ENCODE measurements at regions not wholly inside any gene's neighbourhood (a gene's known extent, or its start where the extent isn't known, plus 50 kb on each side); places are given as distances from the start of the nearest gene placed in this dataset.
"Not testable (repeated sequence)": the region's sequence is repeated elsewhere in the genome, so short reads cannot be mapped to it uniquely, and the experiment has no call there.

DNA sequence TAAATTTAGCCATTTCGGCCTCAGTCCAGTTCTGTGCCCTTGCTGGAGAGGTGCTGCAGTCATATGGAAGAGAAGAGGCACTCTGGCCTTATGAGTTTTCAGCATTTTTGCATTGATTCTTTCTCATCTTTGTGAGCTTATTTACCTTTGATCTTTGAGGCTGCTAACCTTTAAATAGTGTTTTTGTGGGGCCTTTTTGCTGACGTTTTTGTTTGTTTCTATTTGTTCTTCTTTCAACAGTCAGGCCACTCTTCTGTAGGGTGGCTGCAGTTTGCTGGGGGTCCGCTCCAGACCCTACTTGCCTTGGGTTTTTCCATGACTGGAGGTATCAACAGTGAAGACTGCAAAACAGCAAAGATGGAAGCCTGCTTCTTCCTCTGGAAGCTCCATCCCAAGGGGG lies 1951.7 kb upstream of the LRRTM1 start:
- FAIRE-seq (no peak), DNase-seq (ENCODE audit: low spot score in 2 of 2) (no peak)

DNA sequence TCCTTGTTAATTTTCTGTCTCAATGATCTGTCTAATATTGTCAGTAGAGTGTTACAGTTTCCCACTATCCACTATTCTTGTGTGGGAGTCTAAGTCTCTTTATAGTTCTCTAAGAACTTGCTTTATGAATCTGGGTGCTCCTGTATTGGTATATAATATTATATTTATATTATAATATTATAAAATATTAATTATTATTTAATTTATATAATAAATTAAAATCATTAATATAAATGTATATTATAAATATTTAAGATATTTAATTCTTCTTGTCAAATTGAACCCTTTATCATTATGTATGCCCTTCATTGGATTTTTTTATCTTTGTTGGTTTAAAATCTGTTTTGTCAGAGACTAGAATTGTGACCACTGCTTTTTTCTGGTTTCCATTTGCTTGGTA lies 1950.2 kb upstream of the LRRTM1 start:
- FAIRE-seq = no peak

DNA sequence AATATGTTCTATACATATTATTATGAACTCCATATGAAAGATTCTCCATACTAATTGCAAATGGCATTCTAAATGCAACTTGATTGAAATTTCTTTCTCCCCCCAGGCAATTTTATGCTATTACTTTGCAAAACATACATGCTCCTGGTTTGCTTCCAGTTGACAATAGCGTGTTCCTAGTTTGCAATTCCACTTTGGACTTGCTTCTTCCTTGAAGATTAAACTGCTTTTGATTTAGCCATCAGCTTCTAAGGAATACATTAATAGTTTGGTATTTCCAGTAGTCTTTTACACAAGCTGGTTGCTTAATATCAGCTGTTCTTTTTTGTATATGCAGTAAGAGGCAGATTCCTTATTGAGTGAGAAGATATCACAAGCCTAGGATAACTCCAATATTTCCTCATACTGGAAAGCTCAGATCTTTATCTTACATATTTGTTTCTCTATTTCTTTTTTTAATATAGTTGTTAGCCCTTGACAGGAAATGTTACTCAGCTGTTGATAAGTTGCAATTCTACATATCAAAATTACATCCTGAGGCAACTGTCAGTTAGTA lies 1941.7 kb upstream of the LRRTM1 start:
- FAIRE-seq (no peak), DNase-seq (ENCODE audit: low spot score in 2 of 2) (no peak)

More for the DNA sequence above, 1950.2 kb upstream of the LRRTM1 start:
- no peak for DNase-seq (ENCODE audit: low spot score in 2 of 2)

GRCh38 chr2:82239176-82239575 lies 1934.6 kb upstream of the LRRTM1 start:
- no peak for FAIRE-seq
- DNase-seq (ENCODE audit: low spot score in 2 of 2) = no peak

DNA sequence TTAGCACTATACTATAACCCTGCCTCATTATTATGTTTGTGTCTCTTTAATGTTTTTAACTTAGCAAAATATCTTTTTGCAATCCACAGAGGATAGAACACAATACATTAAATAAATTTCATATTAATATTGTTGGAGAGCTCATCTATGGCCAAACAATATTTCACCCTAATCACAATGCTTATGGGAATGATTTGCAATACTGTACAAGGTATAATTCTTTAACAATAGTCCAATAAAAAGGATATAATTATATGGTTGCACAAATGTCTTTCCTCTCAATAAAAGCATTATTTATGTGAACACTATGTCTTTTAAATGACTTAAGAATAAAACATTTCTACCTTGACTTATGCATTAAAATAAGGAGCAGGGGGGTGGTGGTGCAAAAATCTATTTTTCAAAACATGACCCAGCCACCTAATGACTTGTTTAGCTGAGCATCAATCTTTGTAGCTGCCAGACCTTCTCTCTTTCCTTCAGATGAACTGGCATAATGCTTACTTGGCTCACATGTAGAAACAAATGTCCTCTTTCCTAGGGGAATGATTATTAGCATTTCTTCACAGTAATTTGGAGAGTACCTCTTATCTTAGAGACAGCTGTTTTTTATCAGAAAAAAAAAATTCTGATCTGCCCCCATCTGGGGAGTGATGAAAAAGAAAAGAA lies 1933.6 kb upstream of the LRRTM1 start:
- FAIRE-seq (no peak), DNase-seq (ENCODE audit: low spot score in 2 of 2) (no peak)

GRCh38 chr2:82234283-82234874 lies 1929.8 kb upstream of the LRRTM1 start:
- FAIRE-seq = no peak
- no peak for DNase-seq (ENCODE audit: low spot score in 2 of 2)

GRCh38 chr2:82233806-82234205 lies 1929.3 kb upstream of the LRRTM1 start:
- DNase-seq (ENCODE audit: low spot score in 2 of 2) = no peak
- FAIRE-seq = no peak

GRCh38 chr2:82230406-82230805 lies 1925.9 kb upstream of the LRRTM1 start:
- DNase-seq (ENCODE audit: low spot score in 2 of 2) (no peak), FAIRE-seq (no peak)

GRCh38 chr2:82226441-82226840 lies 1921.9 kb upstream of the LRRTM1 start:
- FAIRE-seq (no peak), DNase-seq (ENCODE audit: low spot score in 2 of 2) (no peak)

DNA sequence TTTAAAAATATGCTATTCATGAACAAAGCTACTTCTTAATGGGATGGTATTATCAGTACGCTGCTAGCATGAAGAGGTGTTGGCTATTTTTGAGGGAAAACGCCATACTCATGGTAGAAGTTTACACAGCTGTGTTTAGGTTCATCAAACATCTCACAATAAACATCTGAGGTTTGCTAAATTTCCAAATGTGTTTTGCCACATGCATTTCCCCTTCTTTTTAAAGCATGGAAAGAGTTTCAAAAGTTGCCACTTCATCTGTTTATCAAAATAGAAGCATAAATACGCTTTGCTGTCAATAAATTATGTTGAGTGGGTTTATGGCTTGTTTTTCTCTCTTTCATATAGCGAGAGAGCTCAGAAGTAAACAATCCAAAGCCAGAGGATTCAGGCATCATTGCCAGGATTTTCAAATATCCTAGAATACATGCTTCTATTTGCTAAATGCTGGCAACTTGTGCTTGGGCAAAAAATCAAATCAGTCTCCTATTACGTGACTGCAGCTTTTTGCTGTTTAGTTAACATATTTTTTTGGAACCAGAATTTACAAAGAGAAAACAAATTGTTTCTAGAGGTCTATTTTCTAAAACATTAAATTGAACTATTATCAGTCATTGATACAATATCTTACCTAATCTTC lies 1919.9 kb upstream of the LRRTM1 start:
- no peak for FAIRE-seq
- DNase-seq (ENCODE audit: low spot score in 2 of 2) = no peak

DNA sequence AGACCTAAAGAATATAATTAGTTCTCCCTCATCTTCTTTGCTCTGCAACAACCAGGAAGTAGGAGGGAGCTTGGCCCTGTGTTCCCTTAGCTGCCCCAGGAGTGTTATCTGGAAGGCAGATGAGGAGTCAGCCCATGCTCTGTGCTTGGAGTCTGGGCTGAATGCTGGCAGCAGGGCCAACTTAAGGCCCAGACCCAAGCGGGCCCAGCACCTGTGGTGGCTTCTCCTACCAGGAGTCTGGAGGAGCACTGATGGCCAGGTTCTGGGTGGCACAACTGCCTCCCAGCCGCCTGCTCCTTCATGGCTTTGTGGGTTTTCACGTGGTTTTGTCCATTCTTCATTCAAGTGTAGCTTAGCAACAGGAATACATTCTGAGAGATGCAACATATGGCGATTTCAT lies 1910.7 kb upstream of the LRRTM1 start:
- DNase-seq (ENCODE audit: low spot score in 2 of 2) (no peak), FAIRE-seq (no peak)

GRCh38 chr2:82199493-82199852 lies 1894.9 kb upstream of the LRRTM1 start:
- FAIRE-seq = no peak

GRCh38 chr2:82198809-82199492 lies 1894.4 kb upstream of the LRRTM1 start:
- DNase-seq (ENCODE audit: low spot score in 2 of 2) = no peak
- no peak for FAIRE-seq

More at GRCh38 chr2:82199493-82199852, 1894.9 kb upstream of the LRRTM1 start:
- no peak for DNase-seq (ENCODE audit: low spot score in 2 of 2)

- DNase-seq (ENCODE audit: low spot score in 2 of 2) (no peak), FAIRE-seq (no peak)
Observed at GRCh38 chr2:82182270-82182669, 1877.7 kb upstream of the LRRTM1 start.

GRCh38 chr2:82175210-82175609 lies 1870.7 kb upstream of the LRRTM1 start:
- not testable (repeated sequence) for DNase-seq (ENCODE audit: low spot score in 2 of 2); FAIRE-seq

GRCh38 chr2:82172483-82172882 lies 1867.9 kb upstream of the LRRTM1 start:
- no peak for DNase-seq (ENCODE audit: low spot score in 2 of 2)
- no peak for FAIRE-seq

GRCh38 chr2:82169379-82169778 lies 1864.8 kb upstream of the LRRTM1 start:
- no peak for FAIRE-seq
- DNase-seq (ENCODE audit: low spot score in 2 of 2) = no peak

DNA sequence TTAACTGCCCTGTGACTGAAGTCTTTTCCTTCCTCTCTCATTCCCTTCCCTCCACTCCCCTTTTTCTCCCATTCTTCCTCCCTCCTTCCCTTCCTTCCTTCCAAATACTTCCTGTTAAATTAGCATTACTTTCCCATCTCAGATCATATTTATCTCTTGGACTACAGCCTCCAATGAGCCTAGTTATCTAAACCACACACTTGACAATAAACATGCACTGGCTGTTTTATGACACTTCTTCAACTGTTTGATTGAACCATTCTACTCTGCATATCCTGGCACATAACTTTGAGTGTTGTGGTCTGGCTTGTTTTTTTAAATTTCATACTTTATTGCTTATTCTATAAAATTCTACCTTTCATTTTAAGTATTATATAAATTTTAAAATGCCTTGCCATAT lies 1860.8 kb upstream of the LRRTM1 start:
- FAIRE-seq = no peak

GRCh38 chr2:82158150-82158549 lies 1853.6 kb upstream of the LRRTM1 start:
- FAIRE-seq (no peak), DNase-seq (ENCODE audit: low spot score in 2 of 2) (no peak)

More for the DNA sequence above, 1860.8 kb upstream of the LRRTM1 start:
- DNase-seq (ENCODE audit: low spot score in 2 of 2) = no peak

DNA sequence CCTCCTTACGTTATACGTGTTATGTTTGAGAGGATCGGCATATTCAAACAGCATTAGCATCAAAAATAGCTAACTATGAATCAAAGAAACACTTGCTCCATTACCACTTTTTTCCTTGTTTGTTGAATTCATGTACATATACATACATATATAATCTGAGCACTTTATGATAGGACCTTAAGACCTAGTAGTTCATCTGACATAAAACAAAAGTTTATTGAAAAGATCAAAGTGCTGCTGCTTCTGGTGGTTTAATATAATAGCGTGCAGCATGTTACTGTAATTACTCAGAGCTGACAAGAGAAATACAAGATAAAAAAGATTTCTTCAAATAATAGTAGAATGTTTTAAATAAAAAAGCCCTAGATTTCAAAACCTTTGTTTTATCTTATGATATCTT lies 1850.9 kb upstream of the LRRTM1 start:
- FAIRE-seq = no peak

DNA sequence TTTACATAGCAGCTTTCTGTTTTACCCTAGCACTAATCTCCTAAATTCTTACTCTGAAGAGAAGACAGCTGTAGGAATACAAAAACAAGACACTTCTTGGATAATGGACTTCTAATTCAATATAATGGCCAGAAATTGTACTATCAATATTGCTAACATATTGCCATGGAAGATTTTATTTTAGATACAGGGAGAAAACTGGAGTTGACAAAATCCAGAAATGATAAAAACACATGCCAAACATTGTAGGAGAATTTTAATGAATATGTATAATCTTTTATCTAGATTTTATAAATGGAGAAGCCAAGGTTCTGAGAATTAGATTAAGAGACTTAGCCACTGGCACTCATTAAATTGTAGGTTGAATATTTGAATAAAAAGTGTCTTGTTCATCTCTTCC lies 1838.8 kb upstream of the LRRTM1 start:
- DNase-seq (ENCODE audit: low spot score in 2 of 2) (no peak), FAIRE-seq (no peak)

More for the DNA sequence above, 1850.9 kb upstream of the LRRTM1 start:
- no peak for DNase-seq (ENCODE audit: low spot score in 2 of 2)

All from frontal cortex (tissue), 3 donors.